GM12892 (cell line): ENCODE measurements at regions not wholly inside any gene's neighbourhood (a gene's known extent, or its start where the extent isn't known, plus 50 kb on each side); places are given as distances from the start of the nearest gene placed in this dataset.

Experiments
- POLR2A ChIP-seq: IDR thresholded peaks from 2 replicates; pipeline ENCODE4 v1.6.1; 2011; ENCODE audit warnings: low read depth, low read length, control low read depth
- POLR2AphosphoS5 ChIP-seq: IDR thresholded peaks from 2 replicates; pipeline ENCODE4 v1.6.1; 2011; ENCODE audit warnings: low read depth, low read length, control low read depth
- TAF1 ChIP-seq: IDR thresholded peaks from 2 replicates; pipeline ENCODE4 v1.6.1; 2011; ENCODE audit warnings: low read depth, mild to moderate bottlenecking, control low read depth, low read length, borderline replicate concordance

GRCh38 chr4:154984148-154984547, 203.1 kb downstream of the RBM46 start:
- TF ChIP-seq POLR2AphosphoS5, result no peak
- no peak for TF ChIP-seq POLR2A
- no peak for TF ChIP-seq TAF1
